GM11168 (cell line): ENCODE measurements at regions not wholly inside any gene's neighbourhood (a gene's known extent, or its start where the extent isn't known, plus 50 kb on each side); places are given as distances from the start of the nearest gene placed in this dataset.

Source experiments
- in situ Hi-C: fragments of 300-500 bp; cut with MboI; formaldehyde crosslinking; loops from one replicate; pipeline ENCODE4 v1.12.0; 2022; ENCODE audit warnings: low sequenced_read_pairs; ENCODE audit not compliant: unreplicated experiment

- in situ Hi-C loops: no loop called here
These were observed 248.8 kb downstream of the CTH start for GRCh38 chr1:70659891-70660290.

- in situ Hi-C loops: no loop called here
These were observed 255.5 kb downstream of the CTH start for GRCh38 chr1:70666381-70667140.

DNA sequence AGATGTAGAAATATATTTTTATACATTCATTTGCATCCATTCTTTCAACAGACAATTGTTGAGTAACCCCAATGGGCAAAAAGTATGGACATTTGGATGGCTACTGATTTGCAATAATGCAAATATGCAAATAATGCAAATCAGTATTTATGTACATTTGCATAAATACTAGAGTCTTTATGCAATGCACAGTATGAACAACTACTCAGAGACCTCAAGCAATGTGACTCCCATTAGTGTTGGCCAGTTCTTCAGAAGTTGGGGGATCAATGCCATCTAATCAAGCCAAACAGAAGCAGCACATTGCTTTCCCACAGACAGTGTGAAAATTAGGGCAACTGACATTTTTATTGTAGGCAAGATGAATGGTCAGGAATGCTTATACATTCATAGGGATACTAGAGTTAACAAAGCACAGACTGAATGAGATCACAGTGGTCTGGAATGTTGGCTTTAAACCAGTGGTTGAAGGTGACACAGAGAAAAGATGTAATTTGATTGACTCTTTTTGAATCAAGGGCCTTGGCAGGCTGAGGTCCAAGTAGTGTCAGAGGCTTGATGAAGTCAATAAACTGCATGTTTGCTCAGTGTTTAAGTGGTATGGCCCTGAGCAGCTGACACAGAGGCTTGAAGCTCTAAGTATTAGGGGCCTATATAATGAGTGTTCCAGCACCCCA is 256.6 kb downstream of the CTH start:
- in situ Hi-C loops: no loop called here

DNA sequence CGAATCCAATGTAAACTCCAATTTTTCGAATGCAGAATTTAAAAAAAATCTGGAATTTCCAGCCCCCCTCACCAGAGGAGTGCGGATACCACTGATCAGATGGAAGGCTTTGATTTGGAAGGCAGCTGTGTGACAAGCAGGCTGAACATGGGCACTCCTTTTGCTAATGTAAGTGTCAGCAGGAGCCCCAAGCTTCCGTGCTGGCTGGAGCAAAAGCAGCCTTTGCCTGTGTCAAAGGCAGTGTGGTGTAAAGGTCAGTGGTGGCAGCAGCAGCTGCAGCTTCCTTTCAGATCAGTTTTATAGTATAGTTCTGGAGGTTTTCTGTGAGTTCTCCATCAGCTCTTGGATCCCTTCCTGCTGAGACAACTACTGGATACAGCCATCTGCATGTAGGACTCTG is 259.9 kb downstream of the CTH start:
- in situ Hi-C loops: no loop called here

DNA sequence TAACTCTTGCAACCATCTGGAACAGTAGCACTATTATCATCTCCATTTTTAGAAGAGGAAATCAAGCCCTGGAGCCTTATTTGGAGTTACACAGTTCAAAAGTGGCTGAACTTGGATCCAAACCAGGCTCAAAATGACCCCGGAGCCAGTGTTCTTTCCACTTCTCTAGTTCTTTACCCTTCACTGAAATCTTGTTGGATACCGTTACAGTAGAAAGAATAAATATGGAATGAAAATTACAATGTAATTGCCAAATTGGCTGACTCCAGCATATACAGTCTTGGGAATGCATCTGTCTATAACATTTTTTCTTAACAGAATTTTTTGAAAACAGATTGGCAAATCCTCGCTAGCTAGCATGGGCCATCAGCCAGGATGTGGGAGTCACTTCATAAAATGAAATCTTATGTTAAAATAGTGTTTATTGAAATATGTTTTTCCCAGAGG is 261.4 kb downstream of the CTH start:
- in situ Hi-C loops: no loop called here

- in situ Hi-C loops: no loop called here
These were observed 264.0 kb downstream of the CTH start for GRCh38 chr1:70674941-70675685.

DNA sequence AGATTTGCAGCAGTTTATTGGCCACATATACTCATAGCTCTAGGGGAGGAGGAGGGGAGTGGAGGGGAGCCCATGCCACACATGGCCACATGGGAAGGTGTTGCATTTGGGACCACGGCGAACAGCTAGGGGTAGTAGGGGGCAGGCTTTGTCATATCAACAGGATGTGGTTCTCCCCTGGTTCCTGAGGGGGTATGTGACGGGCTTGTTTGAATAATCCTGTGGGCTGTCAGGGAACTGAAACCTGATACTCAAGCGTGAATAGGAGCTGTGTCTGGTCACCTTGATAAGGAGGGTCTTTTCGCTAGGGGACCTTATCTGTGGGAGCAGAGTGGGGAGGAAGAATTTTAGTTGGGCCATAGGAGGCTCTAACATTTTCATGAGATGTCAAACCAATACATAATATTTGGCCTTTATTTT is 264.7 kb downstream of the CTH start:
- in situ Hi-C loops: no loop called here

DNA sequence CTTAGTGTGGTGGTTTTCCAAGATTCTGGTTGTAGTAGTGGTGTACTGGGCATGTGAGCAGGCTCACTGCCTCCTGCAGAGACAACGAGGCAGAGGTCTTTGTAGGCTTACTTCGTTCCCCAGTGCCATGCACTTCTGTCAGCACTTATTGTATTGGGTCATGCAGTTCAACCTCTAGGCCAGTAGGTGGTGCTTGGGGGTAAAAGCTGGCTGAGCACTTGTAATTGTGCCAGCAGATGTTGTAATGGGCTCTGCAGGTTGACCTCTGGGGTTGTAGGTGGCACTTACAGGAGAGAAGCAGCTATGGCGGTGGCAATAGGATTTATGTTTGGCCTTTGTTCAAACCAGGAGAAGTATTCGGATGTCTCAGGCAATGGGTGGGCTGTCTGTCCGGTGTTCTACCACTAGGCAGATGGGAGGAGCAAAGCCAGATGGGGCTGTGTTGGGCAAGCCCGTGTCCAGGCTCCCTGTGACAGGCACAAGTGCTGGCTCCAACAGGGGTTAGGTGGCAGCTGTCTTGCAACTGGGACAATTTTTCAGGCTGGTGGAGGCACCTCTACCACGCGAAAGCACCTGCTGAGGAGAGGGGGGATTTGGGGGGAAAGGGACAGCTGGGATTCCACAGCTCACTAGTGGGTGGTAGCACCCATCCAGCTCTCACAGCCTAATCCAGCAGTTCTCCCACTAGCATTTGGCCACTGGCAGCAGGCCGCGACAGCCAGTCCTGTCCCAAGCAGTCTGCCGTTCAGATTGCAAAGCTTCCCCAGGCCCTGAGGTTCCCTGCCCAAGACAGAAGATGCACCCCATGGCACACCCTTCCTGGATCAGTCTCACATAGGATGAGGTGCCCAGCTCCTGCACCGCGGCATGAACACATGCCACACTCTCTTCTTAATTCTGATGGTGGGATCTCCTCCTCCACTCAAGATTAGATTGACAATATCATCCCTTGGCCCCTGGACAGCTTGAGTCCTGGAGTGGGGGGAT is 274.5 kb downstream of the CTH start:
- in situ Hi-C loops: no loop called here

DNA sequence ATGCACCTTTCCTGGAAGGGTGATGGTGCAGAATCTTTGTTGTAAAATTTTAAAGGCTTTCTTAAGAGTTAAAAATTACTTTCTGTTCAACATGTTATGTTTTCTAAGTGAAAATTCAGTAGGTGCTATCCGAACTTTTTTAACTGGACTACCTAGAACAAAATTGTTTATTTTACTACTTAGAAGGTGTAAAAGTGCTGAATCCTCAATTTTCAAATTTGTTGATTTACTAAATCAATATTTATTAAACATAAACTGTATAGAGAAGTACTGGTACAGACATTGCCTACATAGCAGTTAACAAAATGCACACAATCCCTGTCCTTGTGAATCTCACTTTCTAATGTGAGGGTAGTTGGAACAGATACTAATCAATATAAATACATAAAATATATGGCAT is 277.5 kb downstream of the CTH start:
- in situ Hi-C loops: no loop called here

- in situ Hi-C loops: no loop called here
These were observed 295.4 kb downstream of the CTH start for GRCh38 chr1:70706381-70707037.

GRCh38 chr1:70707214-70707613 is 296.1 kb downstream of the CTH start:
- in situ Hi-C loops: no loop called here

DNA sequence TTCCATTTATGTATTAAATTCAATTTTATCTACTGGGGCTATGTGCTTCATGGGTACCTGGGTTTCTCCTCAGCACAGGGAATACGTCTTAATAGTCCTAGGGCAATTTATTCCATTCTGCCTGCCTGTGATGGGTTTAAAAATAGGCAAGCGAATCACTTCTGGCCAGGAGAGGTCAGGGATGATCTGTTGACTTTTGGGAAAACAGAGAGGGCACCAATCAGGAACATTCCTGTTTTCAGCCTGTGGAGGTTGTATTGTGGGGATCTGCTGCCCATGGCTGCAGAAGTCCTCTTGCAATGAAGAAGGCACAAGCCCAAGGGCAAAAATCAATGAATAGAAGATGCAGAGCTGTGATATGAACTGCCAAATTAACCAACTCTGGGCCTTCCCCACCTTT is 303.1 kb downstream of the CTH start:
- in situ Hi-C loops: no loop called here

DNA sequence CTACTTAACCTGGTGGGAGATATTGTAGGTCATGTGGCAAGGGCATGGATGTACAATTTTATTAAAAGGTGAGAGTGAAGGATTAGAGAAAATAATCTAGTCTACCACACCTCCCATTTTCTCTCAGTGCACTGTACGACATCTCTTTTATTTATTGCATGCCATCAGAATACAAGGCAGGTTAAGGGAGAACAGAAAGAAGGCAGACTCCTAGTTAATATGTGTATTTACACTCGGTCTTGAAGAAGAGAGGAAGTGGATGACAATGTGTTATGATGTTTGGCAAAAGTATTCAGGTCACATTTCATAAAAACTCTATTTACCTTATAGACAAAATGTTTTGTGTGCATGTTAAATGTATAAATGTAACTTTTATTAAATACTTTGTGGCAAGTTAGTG is 306.1 kb downstream of the CTH start:
- in situ Hi-C loops: no loop called here

DNA sequence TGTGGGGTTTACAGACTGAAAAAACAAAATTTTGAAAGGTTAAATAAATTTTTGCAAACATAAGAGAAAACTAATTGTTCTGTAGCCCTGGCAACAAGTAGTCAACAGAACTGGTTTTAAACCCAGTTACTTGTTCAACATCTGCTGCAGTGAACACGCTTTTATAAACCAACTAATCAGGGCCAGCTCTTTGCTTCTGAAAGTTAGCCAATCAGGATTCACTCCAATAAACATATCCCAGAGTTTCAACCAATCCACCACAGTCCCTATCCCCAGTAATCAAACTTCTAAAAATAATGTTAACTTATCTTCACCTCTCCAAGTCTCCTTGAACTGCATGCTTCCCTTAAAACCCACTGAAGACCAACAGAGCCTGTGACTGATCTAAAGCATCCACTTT is 306.6 kb downstream of the CTH start:
- in situ Hi-C loops: no loop called here

GRCh38 chr1:70718086-70718630 is 307.1 kb downstream of the CTH start:
- in situ Hi-C loops: no loop called here

DNA sequence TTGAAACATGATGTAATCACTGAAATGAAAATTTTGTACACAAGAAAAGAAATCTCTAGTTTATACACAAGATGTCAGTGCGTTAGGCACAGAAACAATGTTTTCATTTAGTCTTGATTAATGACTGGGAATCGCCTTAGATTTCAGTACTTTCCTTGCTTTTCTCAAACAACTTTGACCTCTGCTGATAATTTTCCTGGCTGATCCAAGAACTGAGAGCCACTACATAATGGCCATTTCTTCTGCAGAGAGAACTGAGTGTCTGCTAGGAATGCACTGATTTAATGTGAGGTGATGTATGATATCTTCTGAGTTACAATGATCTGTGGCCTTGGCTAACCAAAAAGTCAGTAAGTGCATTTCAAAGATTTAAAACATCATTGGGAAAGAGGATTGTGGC is 308.1 kb downstream of the CTH start:
- in situ Hi-C loops: no loop called here

DNA sequence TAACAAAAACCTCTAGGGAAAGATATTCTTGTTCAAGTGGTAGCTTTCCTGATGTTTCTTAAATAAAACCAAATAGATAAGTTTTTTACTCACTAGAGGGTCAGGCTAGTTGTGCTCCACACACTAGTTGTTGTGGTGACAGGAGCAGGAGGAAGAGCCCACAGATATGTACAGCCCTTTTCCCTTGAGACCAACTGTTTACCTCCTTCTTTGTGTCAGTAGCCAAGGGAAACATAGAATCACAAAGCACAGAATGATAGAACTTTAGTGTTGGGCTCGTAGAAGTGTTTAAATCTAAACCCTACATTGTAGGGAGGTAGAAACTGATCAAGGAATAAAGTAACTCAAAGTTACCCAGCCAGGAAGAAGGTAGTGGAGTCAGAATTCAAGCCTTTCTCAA is 309.0 kb downstream of the CTH start:
- in situ Hi-C loops: no loop called here

GRCh38 chr1:70720521-70720920 is 309.5 kb downstream of the CTH start:
- in situ Hi-C loops: no loop called here

- in situ Hi-C loops: no loop called here
These were observed 316.9 kb downstream of the CTH start for GRCh38 chr1:70727886-70728489.
